Endothelial cell of hepatic sinusoid (primary cell): ENCODE measurements at regions not wholly inside any gene's neighbourhood (a gene's known extent, or its start where the extent isn't known, plus 50 kb on each side); places are given as distances from the start of the nearest gene placed in this dataset.
"Not testable (repeated sequence)": the region's sequence is repeated elsewhere in the genome, so short reads cannot be mapped to it uniquely, and the experiment has no call there.

Experiments
- in situ Hi-C: cut with HindIII; loops from 2 replicates; pipeline ENCODE4 v1.10.0; 2017; ENCODE audit warnings: low sequenced_read_pairs

DNA sequence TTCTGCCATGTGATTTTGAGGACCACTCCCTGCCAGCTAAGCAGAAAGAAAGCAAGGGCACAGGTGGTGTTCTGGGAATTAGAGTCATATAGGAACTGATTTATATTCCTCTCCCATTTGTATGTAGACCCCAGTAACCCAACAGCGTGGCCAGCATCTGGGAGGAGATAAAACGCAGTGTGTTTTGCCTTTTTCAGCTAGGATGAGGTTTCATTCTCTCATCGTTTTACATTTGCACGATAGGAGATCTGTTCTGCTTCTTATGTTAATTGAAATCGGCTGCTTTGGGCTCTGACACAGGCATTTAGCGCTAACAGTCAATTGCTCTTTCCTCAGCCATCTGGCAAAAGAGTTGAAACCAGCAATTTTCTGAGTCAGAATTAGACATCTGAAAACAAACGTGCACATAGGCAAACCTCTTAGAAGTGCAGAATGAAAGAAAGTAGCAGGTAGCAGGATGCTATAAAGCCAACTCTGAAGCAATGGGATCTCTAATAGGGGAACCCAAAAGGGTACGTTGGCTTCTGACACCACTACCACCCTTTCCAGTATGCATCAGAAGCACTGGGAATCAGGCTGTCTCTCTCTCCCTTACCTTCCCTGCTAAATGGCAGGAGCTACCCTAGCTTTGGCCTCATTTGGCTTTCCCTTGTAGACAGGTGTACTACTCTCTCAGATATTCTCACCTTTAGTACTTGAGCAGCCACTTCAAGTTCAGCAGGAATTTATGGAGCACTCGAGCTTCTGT is 219.1 kb downstream of the PHLDA1 start:
- in situ Hi-C loops: no loop called here

DNA sequence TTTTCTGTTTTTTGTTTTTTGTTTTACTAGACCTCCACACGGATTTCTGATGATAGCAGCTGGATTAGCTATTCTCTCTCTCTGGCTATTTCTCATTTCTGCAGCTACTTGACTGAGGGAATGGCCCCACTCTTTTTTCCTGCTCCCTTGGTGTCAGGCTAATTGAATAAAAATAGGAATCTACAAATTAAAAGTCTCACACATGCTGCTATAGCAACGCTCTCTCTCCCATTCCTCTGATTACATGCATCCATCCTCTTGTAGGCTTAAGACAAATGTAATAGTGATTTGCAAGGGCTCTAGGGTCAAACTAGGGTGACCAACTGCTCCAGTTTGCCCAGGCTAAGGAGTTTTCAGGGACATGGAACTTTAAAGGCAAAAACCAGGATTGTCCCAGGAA is 221.8 kb downstream of the PHLDA1 start:
- in situ Hi-C loops: no loop called here

DNA sequence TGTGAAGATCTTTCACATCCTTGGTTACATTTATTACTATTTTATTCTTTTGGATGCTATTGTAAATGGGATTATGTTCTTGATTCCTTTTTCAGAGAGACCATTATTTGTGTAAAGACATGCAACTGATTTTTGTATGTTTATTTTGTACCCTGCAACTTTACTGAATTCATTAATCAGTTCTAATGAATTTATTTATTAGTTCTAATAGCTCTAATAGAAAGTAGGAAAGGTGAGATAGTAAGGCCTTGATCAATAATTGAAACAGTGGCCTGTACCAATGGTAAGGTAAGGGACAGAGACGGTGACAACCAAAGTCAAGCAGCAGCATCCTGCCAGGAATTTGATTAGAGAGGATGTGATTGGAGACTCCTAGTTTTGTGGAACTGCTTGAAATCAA is 224.1 kb downstream of the PHLDA1 start:
- in situ Hi-C loops: no loop called here

DNA sequence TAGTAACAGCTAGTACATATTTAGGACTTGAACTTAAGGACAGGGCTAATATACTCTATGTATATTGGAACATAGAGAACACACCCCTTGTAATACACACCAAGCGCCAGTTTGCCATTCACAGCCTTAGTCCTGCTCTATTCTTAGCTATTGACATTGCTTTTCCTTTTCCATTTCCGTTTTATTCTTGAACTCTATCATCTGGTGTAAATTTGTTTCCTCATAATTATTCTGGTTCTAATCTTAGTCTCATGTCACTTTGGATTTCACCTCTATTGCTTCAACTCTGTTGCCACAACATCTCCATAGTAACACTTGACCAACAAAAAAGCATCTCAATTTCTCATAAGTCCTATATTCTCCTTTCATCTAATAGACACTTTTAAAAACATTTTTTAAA is 225.7 kb downstream of the PHLDA1 start:
- in situ Hi-C loops: no loop called here

DNA sequence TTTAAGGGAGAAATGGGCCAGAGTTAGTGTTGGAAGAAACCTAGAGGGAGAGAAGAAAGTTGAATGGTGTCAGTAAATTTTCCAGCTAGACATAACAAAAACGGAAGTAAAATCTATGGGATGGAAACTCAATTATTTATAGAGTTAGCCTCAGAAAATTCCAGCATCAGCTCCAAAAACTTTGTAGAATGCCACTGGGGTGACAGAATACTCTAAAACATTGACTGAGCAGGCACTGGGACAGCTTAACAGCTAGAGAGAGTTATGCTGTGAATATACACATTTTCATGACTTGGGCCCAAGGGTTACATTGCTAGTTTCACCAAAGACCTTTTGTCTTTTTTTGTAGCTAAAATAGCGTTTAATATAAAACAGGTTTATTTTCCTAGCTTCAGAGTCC is 226.3 kb downstream of the PHLDA1 start:
- in situ Hi-C loops: no loop called here

DNA sequence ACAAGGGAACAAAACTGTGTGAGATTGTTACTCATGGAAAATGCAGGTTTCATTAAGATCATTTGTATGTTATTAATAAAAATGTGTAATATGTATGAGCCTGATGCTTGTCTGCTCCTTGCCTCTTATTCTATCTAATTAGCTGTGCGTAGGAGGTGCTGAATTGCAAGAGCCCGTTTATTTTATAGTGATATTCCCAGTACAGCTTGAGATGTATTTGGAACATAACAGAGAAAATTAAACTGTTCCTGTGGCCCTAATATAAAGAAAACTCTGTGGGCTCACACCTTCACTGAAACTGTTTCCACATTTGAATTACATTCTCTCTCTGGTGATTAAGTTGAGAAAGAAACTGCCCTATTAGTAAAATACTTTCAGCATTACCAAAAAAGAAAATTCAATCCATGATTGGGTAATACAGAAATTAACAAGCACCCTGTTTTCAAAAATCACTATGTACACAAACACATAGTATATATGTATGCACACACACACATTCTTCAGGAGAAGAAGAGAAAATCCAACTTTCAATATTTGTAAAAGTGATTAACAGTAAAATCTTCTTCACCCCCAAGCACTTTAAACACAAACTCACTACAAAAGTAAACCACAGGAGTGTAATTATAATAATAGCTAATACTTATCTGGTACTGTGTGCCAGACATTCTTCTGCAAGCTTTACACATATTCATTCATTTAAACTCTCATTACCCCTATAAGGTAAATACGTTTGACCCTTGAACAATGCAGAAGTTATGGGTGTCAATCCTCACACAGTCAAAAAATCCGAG is 233.2 kb downstream of the PHLDA1 start:
- in situ Hi-C loops: no loop called here

DNA sequence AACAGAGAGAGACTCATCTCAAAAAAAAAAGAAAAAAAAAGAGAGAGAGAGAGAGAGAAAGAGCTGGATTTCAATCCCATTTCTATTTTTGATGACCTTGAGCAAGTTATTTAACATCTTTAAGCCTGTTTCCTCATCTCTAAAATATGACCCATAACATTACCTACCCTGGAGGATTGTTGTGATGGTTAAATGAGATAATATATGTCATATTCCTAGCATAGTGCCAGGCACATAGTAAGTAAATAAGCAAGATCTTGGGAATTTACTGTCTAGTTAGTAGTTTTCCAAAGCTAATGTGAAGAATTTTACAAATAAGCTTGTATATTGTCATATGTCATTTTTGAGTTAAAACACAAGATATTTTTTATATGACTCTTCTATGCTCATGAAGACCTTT is 236.5 kb downstream of the PHLDA1 start:
- in situ Hi-C loops: no loop called here

DNA sequence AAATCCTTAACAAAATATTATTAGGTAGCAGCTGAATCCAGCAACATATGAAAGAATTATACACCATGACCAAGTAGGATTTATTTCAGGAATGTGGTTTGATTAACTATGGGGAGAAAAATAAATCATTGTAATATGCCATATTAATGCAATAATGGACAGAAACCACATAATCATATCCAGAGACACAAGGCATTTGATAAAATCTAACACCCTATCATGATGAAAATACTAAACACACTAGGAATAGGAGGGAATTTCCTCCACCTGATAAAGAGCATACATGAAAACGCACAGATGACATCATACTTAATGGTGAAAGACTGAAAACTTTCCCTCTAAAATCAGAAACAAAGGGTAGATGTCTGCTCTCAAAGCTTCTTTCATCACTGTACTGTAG is 238.9 kb downstream of the PHLDA1 start:
- in situ Hi-C loops: no loop called here

DNA sequence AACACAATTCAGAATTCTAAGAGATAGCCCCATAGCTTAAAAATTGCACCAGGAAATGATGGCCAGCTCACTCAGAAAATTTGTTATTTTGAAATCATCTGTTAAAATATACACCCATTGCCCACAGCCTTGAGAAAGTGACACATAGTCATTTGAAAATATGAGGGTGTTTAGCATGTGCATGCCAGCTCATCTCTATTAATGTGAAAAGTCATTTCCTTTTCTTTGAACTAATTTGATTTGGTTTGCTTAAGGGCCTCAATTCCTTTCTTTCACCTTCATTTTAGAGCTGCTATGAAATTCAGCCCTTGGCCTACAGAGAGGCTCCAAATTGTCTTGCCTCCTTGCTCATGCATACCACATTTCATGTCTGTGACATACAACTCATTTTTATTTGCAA is 241.4 kb downstream of the PHLDA1 start:
- in situ Hi-C loops: no loop called here

DNA sequence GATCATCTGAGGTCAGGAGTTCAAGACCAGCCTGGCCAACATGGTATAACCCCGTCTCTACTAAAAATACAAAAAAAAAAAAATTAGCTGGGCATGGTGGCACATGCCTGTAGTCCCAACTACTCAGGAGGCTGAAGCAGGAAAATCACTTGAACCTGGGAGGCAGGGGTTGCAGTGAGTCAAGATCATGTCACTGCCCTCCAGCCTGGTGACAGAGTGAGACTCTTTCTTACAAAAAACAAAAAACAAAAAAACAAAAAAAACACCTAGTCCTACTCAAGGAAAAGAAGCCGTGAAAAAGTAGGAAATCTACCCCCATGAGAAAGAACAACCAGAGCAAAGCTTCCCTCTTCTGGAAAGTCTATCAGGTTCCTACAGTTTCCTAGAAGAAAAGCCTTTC is 244.4 kb downstream of the PHLDA1 start:
- in situ Hi-C loops: not testable (repeated sequence)

DNA sequence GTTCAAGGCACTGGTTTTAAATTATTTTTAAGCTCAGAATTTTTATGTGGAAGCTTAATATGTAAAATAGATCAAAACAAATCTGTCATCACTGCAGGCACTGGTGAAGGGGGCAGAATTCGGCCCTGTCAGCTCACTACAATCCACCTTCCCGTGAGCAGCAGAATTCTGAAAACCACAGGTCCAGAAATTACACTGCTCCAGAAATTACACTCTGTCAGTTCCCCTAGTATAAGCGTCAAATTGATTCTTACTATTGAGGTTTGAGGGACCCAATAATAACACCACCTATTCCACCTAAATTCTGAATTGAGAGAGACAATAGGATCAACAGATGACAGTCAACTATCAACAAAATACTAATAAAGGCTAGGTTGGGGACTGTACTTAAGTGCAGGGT is 245.5 kb downstream of the PHLDA1 start:
- in situ Hi-C loops: no loop called here

DNA sequence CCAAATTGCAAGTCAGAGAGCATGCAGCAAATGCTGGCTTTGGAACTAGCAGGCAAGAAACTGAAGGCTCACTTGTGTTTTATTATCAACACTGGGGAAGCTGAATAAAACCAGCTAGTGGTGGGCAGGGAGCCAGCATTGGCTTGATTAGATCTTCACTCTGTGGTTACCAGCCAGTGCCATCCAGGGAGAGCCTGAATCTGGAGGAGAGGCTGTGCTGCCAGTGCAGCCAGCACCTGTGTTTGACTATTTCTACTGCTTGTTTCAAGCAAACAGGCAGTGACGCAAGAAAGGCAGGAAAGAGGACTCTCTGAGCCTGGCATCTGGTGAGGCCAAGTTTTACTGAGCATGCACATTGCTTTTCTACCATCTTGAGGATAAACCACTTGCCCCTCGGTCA is 247.0 kb downstream of the PHLDA1 start:
- in situ Hi-C loops: no loop called here

DNA sequence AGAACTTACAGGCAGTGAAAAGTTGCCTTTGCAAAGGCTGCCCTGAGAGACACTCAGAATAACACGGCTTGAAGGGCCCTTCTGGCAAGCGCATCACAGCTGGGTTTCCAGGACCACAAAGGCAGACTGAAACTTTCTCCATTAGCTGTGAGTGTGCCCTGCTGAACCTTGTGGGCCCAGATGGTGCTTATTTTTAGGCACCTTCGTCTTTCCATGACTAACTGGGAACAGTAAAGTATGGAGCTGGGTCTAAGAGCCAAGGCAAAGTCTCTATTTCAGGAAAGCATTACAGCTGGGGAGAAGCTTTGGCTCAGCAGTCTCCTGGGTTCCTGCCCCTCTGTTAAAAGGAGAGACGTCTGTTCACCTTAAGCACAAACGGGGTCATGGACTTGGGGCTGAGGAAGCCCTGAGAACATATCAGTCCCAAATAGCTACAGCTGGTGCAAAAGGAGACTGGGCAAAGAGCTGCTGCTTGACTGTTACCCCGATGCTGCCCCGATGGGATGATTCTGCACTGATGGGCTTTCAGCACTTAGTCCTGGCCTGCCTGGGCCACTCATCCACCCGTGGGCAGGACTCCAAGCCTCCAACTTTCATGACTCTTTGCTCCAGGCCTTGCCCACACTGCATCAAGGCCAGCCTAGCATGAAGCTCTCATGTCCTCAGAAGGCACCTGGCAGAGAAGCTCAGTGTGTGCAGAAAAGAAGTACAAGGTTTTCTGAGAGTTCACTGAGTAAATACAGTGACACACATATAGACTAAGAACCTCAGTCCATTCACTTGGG is 248.3 kb downstream of the PHLDA1 start:
- in situ Hi-C loops: no loop called here

DNA sequence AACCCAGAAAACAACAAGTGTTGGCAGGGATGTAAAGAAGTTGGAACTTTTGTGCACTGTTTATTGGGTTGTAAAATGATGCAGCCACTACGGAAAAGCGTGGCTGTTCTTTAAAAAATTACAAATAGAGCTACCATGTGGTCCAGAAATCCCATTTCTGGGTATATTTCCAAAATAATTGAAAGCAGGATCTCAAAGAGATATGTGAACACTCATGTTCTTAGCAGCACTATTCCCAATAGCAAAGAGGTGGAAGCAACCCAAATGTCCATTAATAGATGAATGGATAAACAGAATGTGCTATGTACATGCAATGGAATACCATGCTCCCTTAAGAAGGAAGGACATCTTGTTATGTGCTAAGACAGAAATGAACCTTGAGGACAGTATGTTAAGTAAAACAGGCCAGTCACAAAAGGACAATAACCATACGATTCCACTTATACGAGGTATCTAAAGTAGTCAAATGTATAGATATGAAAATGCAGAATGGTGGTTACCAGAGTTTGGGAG is 249.5 kb downstream of the PHLDA1 start:
- in situ Hi-C loops: no loop called here

DNA sequence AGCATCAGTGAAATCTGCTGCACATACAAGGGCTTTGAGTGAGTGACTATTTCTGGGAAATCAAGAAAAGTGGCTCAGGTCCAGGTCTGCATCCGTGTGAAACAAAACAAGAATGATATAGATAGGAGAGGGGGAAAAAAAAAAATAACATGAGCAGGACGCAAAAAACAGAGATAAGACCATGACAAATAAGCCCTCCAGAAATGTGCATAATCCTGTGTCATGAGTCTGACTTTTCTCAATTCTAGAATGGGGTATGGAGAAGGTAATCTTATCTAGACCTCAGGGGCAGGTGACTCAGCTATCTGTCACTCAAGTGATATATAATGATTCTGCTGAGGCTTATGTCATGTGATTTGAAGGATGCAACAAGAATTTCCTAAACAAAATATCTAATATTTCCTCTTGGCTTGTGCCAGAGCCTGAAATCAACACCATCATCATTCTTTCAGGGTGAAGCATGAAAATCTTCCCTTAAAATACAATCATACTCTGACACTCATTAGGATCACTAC is 250.0 kb downstream of the PHLDA1 start:
- in situ Hi-C loops: no loop called here

DNA sequence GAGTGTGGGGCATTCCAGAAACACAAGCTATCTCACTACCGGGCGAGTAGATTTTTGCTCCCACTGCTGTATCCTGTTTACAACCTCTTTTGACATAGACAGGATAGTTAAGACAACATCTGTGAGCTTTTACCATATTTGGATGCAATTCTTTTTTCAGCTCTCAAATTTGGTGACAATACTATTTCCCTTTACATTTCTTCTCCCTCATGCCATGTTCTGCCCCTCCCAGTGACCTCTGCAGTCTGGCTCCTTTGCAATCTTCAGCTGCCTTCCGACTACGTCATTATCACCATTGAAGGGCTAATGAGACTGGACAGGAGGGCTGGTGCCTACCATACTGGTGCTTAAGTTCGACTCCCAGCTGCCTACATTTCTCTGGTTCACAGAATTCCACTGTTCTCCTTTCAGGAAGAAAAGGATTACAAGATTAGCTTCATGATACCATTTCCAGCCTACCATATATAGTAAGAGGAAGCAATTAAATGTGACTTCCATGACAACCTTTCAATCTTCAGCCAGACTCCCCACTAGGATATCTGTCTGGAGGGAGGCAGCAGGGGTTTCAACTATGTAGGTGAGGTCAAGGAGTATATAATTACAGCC is 251.6 kb downstream of the PHLDA1 start:
- in situ Hi-C loops: no loop called here

DNA sequence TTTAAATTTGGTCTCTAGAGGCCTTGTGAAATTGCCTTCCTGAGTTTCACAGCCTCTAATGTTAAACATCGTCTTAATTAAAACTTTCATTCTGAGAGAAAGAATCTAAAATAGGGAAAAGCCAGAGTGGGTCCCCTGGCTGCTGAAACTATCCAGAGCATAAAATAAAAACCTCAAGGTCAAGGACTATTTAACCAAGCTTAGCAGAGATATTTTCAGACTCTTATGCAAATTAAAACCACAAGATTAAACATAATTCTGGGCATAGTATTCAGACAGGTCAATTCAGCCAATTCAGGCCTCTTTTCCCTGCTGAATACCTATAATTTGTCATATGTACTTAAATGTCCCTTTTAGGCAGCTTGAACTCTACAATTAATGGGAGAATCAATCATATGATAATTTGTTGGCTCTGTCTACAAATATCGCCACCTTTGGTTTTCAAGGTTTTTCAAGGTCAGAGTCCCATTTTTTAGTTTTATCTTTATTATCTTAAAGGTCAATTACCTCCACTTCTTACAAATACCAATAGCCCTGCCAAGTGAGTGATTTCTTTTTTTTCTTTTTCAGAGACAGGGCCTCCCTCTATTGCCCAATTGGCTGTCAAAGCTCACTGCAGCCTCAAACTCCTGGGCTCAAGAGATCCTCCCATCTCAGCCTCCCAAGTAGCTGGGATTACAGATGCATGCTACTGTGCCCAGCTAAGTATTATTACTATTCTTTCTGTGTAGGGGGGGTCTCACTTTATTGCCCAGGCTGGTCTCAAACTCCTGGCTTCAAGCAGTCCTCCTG is 257.1 kb downstream of the PHLDA1 start:
- in situ Hi-C loops: no loop called here

DNA sequence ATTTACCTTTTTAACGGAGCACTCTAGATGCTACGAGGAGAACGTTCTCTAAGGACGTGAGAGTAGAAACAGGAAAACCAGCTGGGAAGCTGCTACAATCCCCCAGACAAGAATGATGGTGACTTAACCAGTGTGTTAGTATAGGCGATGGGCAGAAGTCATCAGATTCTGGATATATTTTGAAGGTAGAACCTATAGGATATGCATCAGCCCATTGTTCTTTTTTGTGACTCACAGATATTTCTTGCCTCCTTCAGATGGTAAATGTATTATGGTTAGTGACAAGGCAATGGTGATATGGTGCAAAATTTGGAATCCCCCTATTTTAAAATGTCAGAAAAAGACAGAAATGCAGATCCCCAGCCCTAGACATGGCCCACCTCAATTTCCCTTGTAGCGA is 258.2 kb downstream of the PHLDA1 start:
- in situ Hi-C loops: no loop called here

DNA sequence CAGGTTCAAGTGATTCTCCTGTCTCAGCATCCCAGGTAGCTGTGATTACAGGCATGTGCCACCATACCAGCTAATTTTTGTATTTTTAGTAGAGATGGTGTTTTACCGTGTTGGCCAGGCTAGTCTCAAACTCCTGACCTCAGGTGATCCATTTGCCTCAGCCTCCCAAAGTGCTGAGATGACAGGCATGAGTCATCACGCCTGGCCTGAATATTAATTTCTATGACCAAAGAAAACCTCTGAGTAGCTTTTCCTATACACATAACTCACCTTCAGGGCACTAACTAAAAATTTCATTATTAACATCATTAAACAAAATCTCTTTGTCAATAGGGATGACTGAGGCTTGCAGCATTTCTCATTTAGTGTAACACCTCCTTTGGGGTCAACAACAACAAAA is 259.6 kb upstream of the KRR1 start:
- in situ Hi-C loops: no loop called here

DNA sequence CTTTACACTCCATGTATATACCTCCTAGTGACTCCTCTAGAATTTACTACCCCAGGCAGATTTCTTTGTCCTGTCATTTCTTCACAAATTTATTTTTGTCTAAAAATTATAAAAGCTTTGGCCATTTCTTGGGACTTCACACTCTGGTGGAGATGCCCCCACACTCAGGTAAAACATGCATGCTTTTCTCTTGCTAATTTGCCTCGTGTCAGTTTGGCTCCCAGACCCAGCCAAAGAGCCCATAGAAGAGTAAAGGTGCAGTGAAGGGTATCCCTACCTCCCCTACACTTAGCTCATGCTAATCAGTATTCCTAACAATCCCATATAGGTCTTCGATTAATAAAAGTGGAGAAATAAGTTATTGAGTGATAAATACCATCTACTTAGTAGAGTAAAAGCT is 256.5 kb upstream of the KRR1 start:
- in situ Hi-C loops: no loop called here
